IMR-90 (cell line): ENCODE measurements at regions not wholly inside any gene's neighbourhood (a gene's known extent, or its start where the extent isn't known, plus 50 kb on each side); places are given as distances from the start of the nearest gene placed in this dataset.

Experiments used
- ATAC-seq: fragments of 200-7000 bp; cut with Tn5 transposase; 2 replicates; pipeline ENCODE4 v1.9.1; 2020; ENCODE audit warnings: low read depth, mild to moderate bottlenecking, moderate library complexity
- BruUV-seq: library from RNA; stranded (reverse); fragments of 400-500 nt; replicated peaks from 2 replicates; lab custom pipeline; 2021; lab: Mats Ljungman, UMichigan
- CTCF ChIA-PET: fragments of 300-600 bp; formaldehyde crosslinking; extraction: SDS; loops from one replicate; lab custom pipeline; 2021; ENCODE audit warnings: antibody characterized with exemption; lab: Yijun Ruan, JAX
- POLR2A ChIA-PET: fragments of 300-600 bp; sonication (Branson Sonifier 250); formaldehyde crosslinking; loops from one replicate; lab custom pipeline; 2022; ENCODE audit warnings: antibody characterized with exemption; ENCODE audit not compliant: unreplicated experiment; lab: Charles Lee
- DNase-seq: peaks from one replicate; pipeline ENCODE4 v3.0.0; 2013
- H2AFZ ChIP-seq: replicated peaks from 2 replicates; pipeline ENCODE3; 2013; ENCODE audit warnings: low read length, mild to moderate bottlenecking; ENCODE audit not compliant: poor library complexity
- H2AK5ac ChIP-seq: 2 replicates; pipeline ENCODE4 v1.6.1; 2013; ENCODE audit warnings: low read depth, low read length, inconsistent platforms
- H2AK9ac ChIP-seq: replicated peaks from 2 replicates; pipeline ENCODE3; 2013; ENCODE audit warnings: mild to moderate bottlenecking, low read depth, low read length, moderate library complexity; ENCODE audit not compliant: poor library complexity
- H2BK120ac ChIP-seq: 2 replicates; pipeline ENCODE4 v1.6.1; 2013; ENCODE audit warnings: low read depth, low read length, inconsistent platforms
- H2BK15ac ChIP-seq: 3 replicates; pipeline ENCODE4 v1.6.1; 2013; ENCODE audit warnings: low read depth, low read length, inconsistent platforms
- H2BK20ac ChIP-seq: 2 replicates; pipeline ENCODE4 v1.6.1; 2013; ENCODE audit warnings: low read depth, mild to moderate bottlenecking, inconsistent platforms, low read length, moderate library complexity
- H2BK5ac ChIP-seq: 2 replicates; pipeline ENCODE4 v1.6.1; 2013; ENCODE audit warnings: mild to moderate bottlenecking, low read depth, low read length, inconsistent platforms; ENCODE audit not compliant: poor library complexity, severe bottlenecking
- H3K14ac ChIP-seq: replicated peaks from 2 replicates; pipeline ENCODE4 v1.6.1; 2013; ENCODE audit warnings: low read depth, low read length, inconsistent platforms
- H3K18ac ChIP-seq: 2 replicates; pipeline ENCODE4 v1.6.1; 2013; ENCODE audit warnings: low read depth, low read length, control low read depth
- H3K23ac ChIP-seq: 2 replicates; pipeline ENCODE4 v1.6.1; 2013; ENCODE audit warnings: low read depth, low read length, inconsistent platforms
- H3K27ac ChIP-seq: 2 replicates; pipeline ENCODE4 v1.5.1; 2013; ENCODE audit warnings: mild to moderate bottlenecking, control low read depth, low read length; ENCODE audit not compliant: insufficient read depth
- H3K27me3 ChIP-seq: 2 replicates; pipeline ENCODE4 v1.6.1; 2013; ENCODE audit warnings: low read length; ENCODE audit not compliant: control insufficient read depth, insufficient read depth
- H3K36me3 ChIP-seq: 2 replicates; pipeline ENCODE4 v1.6.1; 2013; ENCODE audit warnings: low read length, mixed read lengths; ENCODE audit not compliant: control insufficient read depth, insufficient read depth
- H3K4ac ChIP-seq: 2 replicates; pipeline ENCODE4 v1.6.1; 2013; ENCODE audit warnings: low read depth, low read length, inconsistent platforms
- H3K4me1 ChIP-seq: 2 replicates; pipeline ENCODE4 v1.6.1; 2013; ENCODE audit warnings: low read length, mixed read lengths; ENCODE audit not compliant: control insufficient read depth, insufficient read depth
- H3K4me2 ChIP-seq: 2 replicates; pipeline ENCODE4 v1.6.1; 2013; ENCODE audit warnings: low read depth, mild to moderate bottlenecking, control low read depth, low read length, moderate library complexity
- H3K4me3 ChIP-seq: 2 replicates; pipeline ENCODE4 v1.5.1; 2013; ENCODE audit warnings: low read depth, mild to moderate bottlenecking, control low read depth, low read length, moderate library complexity; ENCODE audit not compliant: insufficient read depth
- H3K56ac ChIP-seq: 2 replicates; pipeline ENCODE4 v1.6.1; 2013; ENCODE audit warnings: low read length, inconsistent platforms; ENCODE audit not compliant: insufficient read depth; ENCODE audit errors: extremely low read depth
- H3K79me1 ChIP-seq, 2 experiments: 2 replicates each; pipeline ENCODE4 v1.6.1; 2013; ENCODE audit warnings: low read length in 2 of 2, inconsistent platforms in 1 of 2, low read depth in 1 of 2
- H3K9ac ChIP-seq: 2 replicates; pipeline ENCODE4 v1.6.1; 2013; ENCODE audit warnings: low read depth, low read length, control low read depth
- H3K9me1 ChIP-seq: 2 replicates; pipeline ENCODE4 v1.6.1; 2013; ENCODE audit warnings: low read length, inconsistent platforms; ENCODE audit not compliant: insufficient read depth
- H3K9me3 ChIP-seq: 2 replicates; pipeline ENCODE4 v1.6.1; 2013; ENCODE audit warnings: low read length; ENCODE audit not compliant: control insufficient read depth, insufficient read depth
- H4K20me1 ChIP-seq: 2 replicates; pipeline ENCODE4 v1.6.1; 2013; ENCODE audit warnings: low read length, inconsistent platforms; ENCODE audit not compliant: insufficient read depth
- H4K5ac ChIP-seq: 2 replicates; pipeline ENCODE4 v1.6.1; 2013; ENCODE audit warnings: mild to moderate bottlenecking, low read depth, low read length, control low read depth
- H4K8ac ChIP-seq, 2 experiments: 2 replicates each; pipeline ENCODE4 v1.6.1; 2013; ENCODE audit warnings: low read depth in 2 of 2, low read length in 2 of 2, control low read depth in 1 of 2, inconsistent platforms in 1 of 2
- H4K91ac ChIP-seq: 2 replicates; pipeline ENCODE4 v1.6.1; 2013; ENCODE audit warnings: low read depth, low read length, inconsistent platforms; ENCODE audit not compliant: insufficient read depth
- BHLHE40 ChIP-seq: fragments of 150-350 bp; IDR thresholded peaks from 2 replicates; pipeline ENCODE4 v1.6.1; 2016; ENCODE audit warnings: mild to moderate bottlenecking, low read depth, low read length
- CEBPB ChIP-seq: IDR thresholded peaks from 2 replicates; pipeline ENCODE4 v1.6.1; 2012; ENCODE audit warnings: low read depth, low read length, improper control_type of control experiment
- ELK1 ChIP-seq: fragments of 150-350 bp; IDR thresholded peaks from 2 replicates; pipeline ENCODE4 v1.6.1; 2016; ENCODE audit warnings: low read depth, mild to moderate bottlenecking, low read length, moderate library complexity, borderline replicate concordance
- FOS ChIP-seq: fragments of 150-350 bp; IDR thresholded peaks from 2 replicates; pipeline ENCODE4 v1.6.1; 2016; ENCODE audit warnings: low read depth, low read length
- MAZ ChIP-seq: IDR thresholded peaks from 2 replicates; pipeline ENCODE4 v1.6.1; 2012; ENCODE audit warnings: low read depth, mild to moderate bottlenecking, low read length, improper control_type of control experiment, moderate library complexity, borderline replicate concordance
- RAD21 ChIP-seq: IDR thresholded peaks from 2 replicates; pipeline ENCODE4 v1.6.1; 2012; ENCODE audit warnings: low read length, improper control_type of control experiment
- RCOR1 ChIP-seq: IDR thresholded peaks from 2 replicates; pipeline ENCODE4 v1.6.1; 2012; ENCODE audit warnings: mild to moderate bottlenecking, low read length, improper control_type of control experiment; ENCODE audit not compliant: insufficient replicate concordance
- RFX5 ChIP-seq: IDR thresholded peaks from 2 replicates; pipeline ENCODE4 v1.8.0; 2012; ENCODE audit warnings: low read depth, mild to moderate bottlenecking, low read length, moderate library complexity
- WGBS, 2 experiments: methylation state at CpG; one replicate each; pipeline versions ENCODE4 v1.1.5 to v1.1.7; 2013; ENCODE audit warnings: missing lambda C conversion rate in 2 of 2; ENCODE audit not compliant: insufficient read length in 1 of 2; ENCODE audit errors: extremely low coverage in 2 of 2; 5-methylcytosine and 5-hydroxymethylcytosine counted together
- dilution Hi-C: fragments of 300-500 bp; cut with HindIII; formaldehyde crosslinking; loops from one replicate; pipeline ENCODE4 v1.14.3; 2018; ENCODE audit warnings: low sequenced_read_pairs; ENCODE audit not compliant: unreplicated experiment
- in situ Hi-C: fragments of 300-500 bp; cut with MboI; formaldehyde crosslinking; loops from 3 replicates; pipeline ENCODE4 v1.14.3; 2019; ENCODE audit warnings: low sequenced_read_pairs, inconsistent platforms, mixed read lengths
- intact Hi-C: fragments of 100-400 bp; cut with micrococcal nuclease; formaldehyde crosslinking; loops from 2 replicates; pipeline ENCODE4 v1.10.0; 2022

GRCh38 chr3:110027446-110028080 lies 690.2 kb upstream of the DPPA4 start:
- H3K9ac ChIP-seq, result no peak overlapping the region
- no peak overlapping the region for H2AK9ac ChIP-seq
- no peak overlapping the region for H2AK5ac ChIP-seq
- dilution Hi-C loops, result no loop called here
- no peak overlapping the region for H3K56ac ChIP-seq
- intact Hi-C loops, result no loop called here
- ATAC-seq (peak; percentile 92), DNase-seq (peak; percentile 78)
- no peaks in the 10 kb centered on the region; the same call in 1 of the 2 replicates for H3K9me3 ChIP-seq
- H3K23ac ChIP-seq, result no peak overlapping the region
- in situ Hi-C loops, result no loop called here
- H4K91ac ChIP-seq, result no peak overlapping the region
- no peaks in the 10 kb centered on the region for H3K27me3 ChIP-seq
- ChIA-PET POLR2A (no interaction called here), CTCF (no interaction called here)
- H3K4ac ChIP-seq, result no peak overlapping the region
- 0 out of 2 replicates have a peak overlapping the region, but pooled peaks have one; percentile 3 for H2BK20ac ChIP-seq
- H2BK5ac ChIP-seq, result peak overlapping the region; percentile 5
- no peak overlapping the region for H2AFZ ChIP-seq
- no peak overlapping the region for H3K4me3 ChIP-seq
- H3K4me1 ChIP-seq, result peaks cover 2% of the 10 kb centered on the region; the same call in 1 of the 2 replicates
- no TSS peak for BruUV-seq
- no peak overlapping the region for H2BK15ac ChIP-seq
- peak; percentile 87 for TF ChIP-seq CEBPB
- no peak for TF ChIP-seq RFX5
- TF ChIP-seq MAZ, result no peak
- no peak for TF ChIP-seq ELK1
- TF ChIP-seq FOS, result peak; percentile 76
- TF ChIP-seq BHLHE40, result no peak
- no peak for TF ChIP-seq RCOR1
- 0 out of 2 replicates have a peak, but pooled peaks have one; percentile 2 for TF ChIP-seq RAD21
- H2BK120ac ChIP-seq, result no peak overlapping the region
- no peak overlapping the region for H3K4me2 ChIP-seq
- no CpG with 5 or more reads among the region's 4 CpGs for WGBS, 2 experiments
- no peak overlapping the region for H3K27ac ChIP-seq
- no peak overlapping the region for H4K8ac ChIP-seq
- H3K36me3 ChIP-seq, result no peaks in the 10 kb centered on the region
- no peaks in the 10 kb centered on the region for H3K9me1 ChIP-seq
- H3K18ac ChIP-seq, result no peak overlapping the region; the same call in 1 of the 2 replicates
- H3K14ac ChIP-seq, result no peak overlapping the region
- H4K20me1 ChIP-seq, result no peaks in the 10 kb centered on the region
- H4K5ac ChIP-seq, result no peak overlapping the region
- no peaks in the 10 kb centered on the region for H3K79me1 ChIP-seq
